Type B pancreatic cell (in vitro differentiated cells): ENCODE measurements at regions not wholly inside any gene's neighbourhood (a gene's known extent, or its start where the extent isn't known, plus 50 kb on each side); places are given as distances from the start of the nearest gene placed in this dataset.
"Not testable (repeated sequence)": the region's sequence is repeated elsewhere in the genome, so short reads cannot be mapped to it uniquely, and the experiment has no call there.

ENCODE experiments used
- DNase-seq: peaks from one replicate; pipeline ENCODE4 v3.0.0; 2021; ENCODE audit warnings: mixed read lengths; ENCODE audit not compliant: unreplicated experiment; ENCODE audit errors: extremely low spot score
- H3K27ac Mint-ChIP-seq: 2 replicates; pipeline ENCODE4 v1.8.0; 2021; ENCODE audit warnings: mild to moderate bottlenecking, mixed read lengths
- H3K27me3 Mint-ChIP-seq: 2 replicates; pipeline ENCODE4 v1.8.0; 2021; ENCODE audit warnings: mixed read lengths
- H3K36me3 Mint-ChIP-seq: 2 replicates; pipeline ENCODE4 v1.8.0; 2021; ENCODE audit warnings: mixed read lengths
- H3K4me1 Mint-ChIP-seq: one replicate; pipeline ENCODE4 v1.8.0; 2021; ENCODE audit warnings: mixed read lengths; ENCODE audit not compliant: unreplicated experiment
- H3K4me3 Mint-ChIP-seq: 2 replicates; pipeline ENCODE4 v1.8.0; 2021; ENCODE audit warnings: mild to moderate bottlenecking, mixed read lengths
- H3K9me3 Mint-ChIP-seq: 2 replicates; pipeline ENCODE4 v1.8.0; 2021; ENCODE audit warnings: mixed read lengths
- CTCF ChIP-seq: fragments of 200-600 bp; sonication (generic); conservative IDR thresholded peaks from 2 replicates; pipeline ENCODE4 v1.5.0; 2021; ENCODE audit warnings: antibody characterized with exemption, mild to moderate bottlenecking

GRCh38 chr14:84482256-84483071, 1047.5 kb upstream of the FLRT2 start:
- DNase-seq, result no peak
- H3K27me3 Mint-ChIP-seq, result no peaks in the 10 kb centered on the region
- no peaks in the 10 kb centered on the region for H3K9me3 Mint-ChIP-seq
- no peak overlapping the region for H3K4me3 Mint-ChIP-seq
- H3K4me1 Mint-ChIP-seq, result peaks cover 20% of the 10 kb centered on the region
- TF ChIP-seq CTCF, result no peak
- H3K27ac Mint-ChIP-seq, result no peak overlapping the region
- H3K36me3 Mint-ChIP-seq, result no peaks in the 10 kb centered on the region

- Mint-ChIP-seq H3K27me3 (no peaks in the 10 kb centered on the region), H3K27ac (peak overlapping the region; percentile 6), H3K4me3 (no peak overlapping the region), H3K36me3 (no peaks in the 10 kb centered on the region), H3K4me1 (peaks cover 17% of the 10 kb centered on the region), H3K9me3 (no peaks in the 10 kb centered on the region)
- TF ChIP-seq CTCF, result no peak
- no peak for DNase-seq
Measured at GRCh38 chr14:84483072-84483420, 1046.9 kb upstream of the FLRT2 start.

GRCh38 chr14:84484243-84484642, 1045.7 kb upstream of the FLRT2 start:
- not testable (repeated sequence) for H3K27ac Mint-ChIP-seq, H3K27me3 Mint-ChIP-seq
- H3K4me1 Mint-ChIP-seq, result peaks cover 14% of the 10 kb centered on the region

GRCh38 chr14:84485036-84485435, 1044.9 kb upstream of the FLRT2 start:
- no peaks in the 10 kb centered on the region for H3K27me3 Mint-ChIP-seq
- no peaks in the 10 kb centered on the region for H3K36me3 Mint-ChIP-seq
- no peak overlapping the region for H3K4me3 Mint-ChIP-seq
- TF ChIP-seq CTCF, result no peak
- H3K4me1 Mint-ChIP-seq, result peaks cover 14% of the 10 kb centered on the region
- no peak overlapping the region for H3K27ac Mint-ChIP-seq
- no peaks in the 10 kb centered on the region for H3K9me3 Mint-ChIP-seq
- no peak for DNase-seq

More at GRCh38 chr14:84484243-84484642, 1045.7 kb upstream of the FLRT2 start:
- not testable (repeated sequence) for H3K4me3 Mint-ChIP-seq, H3K36me3 Mint-ChIP-seq, H3K9me3 Mint-ChIP-seq, DNase-seq

GRCh38 chr14:84490081-84490480, 1039.9 kb upstream of the FLRT2 start:
- Mint-ChIP-seq H3K27ac (no peak overlapping the region), H3K4me3 (no peak overlapping the region), H3K9me3 (no peaks in the 10 kb centered on the region), H3K4me1 (no peaks in the 10 kb centered on the region), H3K36me3 (no peaks in the 10 kb centered on the region), H3K27me3 (no peaks in the 10 kb centered on the region)
- no peak for TF ChIP-seq CTCF
- no peak for DNase-seq

- Mint-ChIP-seq H3K9me3 (no peaks in the 10 kb centered on the region), H3K36me3 (no peaks in the 10 kb centered on the region), H3K27ac (no peak overlapping the region), H3K4me1 (no peaks in the 10 kb centered on the region), H3K27me3 (no peaks in the 10 kb centered on the region), H3K4me3 (no peak overlapping the region)
- DNase-seq, result no peak
- no peak for TF ChIP-seq CTCF
Measured at GRCh38 chr14:84492685-84493084, 1037.3 kb upstream of the FLRT2 start.
